Liver (tissue), 3 donors: ENCODE measurements at regions not wholly inside any gene's neighbourhood (a gene's known extent, or its start where the extent isn't known, plus 50 kb on each side); places are given as distances from the start of the nearest gene placed in this dataset.
"Not testable (repeated sequence)": the region's sequence is repeated elsewhere in the genome, so short reads cannot be mapped to it uniquely, and the experiment has no call there.

Experiments used
- CTCF ChIP-seq: fragments of 150-350 bp; IDR thresholded peaks from 2 replicates; pipeline ENCODE4 v1.5.1; 2017; ENCODE audit warnings: improper control_type of control experiment, low read depth, low read length; ENCODE audit not compliant: missing input control
- EGR1 ChIP-seq, 2 donors: IDR thresholded peaks; 2 replicates each; pipeline ENCODE4 v1.6.1; 2016 to 2018; ENCODE audit warnings: antibody characterized with exemption in 2 of 2, low read depth in 2 of 2
- NR2F2 ChIP-seq: IDR thresholded peaks from 2 replicates; pipeline ENCODE4 v1.6.1; 2016; ENCODE audit warnings: antibody characterized with exemption
- RAD21 ChIP-seq, 2 donors: IDR thresholded peaks; 2 replicates each; pipeline ENCODE4 v1.6.1; 2016; ENCODE audit warnings: antibody characterized with exemption in 2 of 2, mild to moderate bottlenecking in 2 of 2
- REST ChIP-seq: IDR thresholded peaks from 2 replicates; pipeline ENCODE4 v1.6.1; 2016; ENCODE audit warnings: antibody characterized with exemption, mild to moderate bottlenecking
- SP1 ChIP-seq: IDR thresholded peaks from 2 replicates; pipeline ENCODE4 v1.6.1; 2018; ENCODE audit warnings: antibody characterized with exemption, mild to moderate bottlenecking
- TAF1 ChIP-seq: conservative IDR thresholded peaks from 2 replicates; pipeline ENCODE4 v1.6.1; 2016; ENCODE audit warnings: antibody characterized with exemption, mild to moderate bottlenecking
- ZBTB33 ChIP-seq: IDR thresholded peaks from 2 replicates; pipeline ENCODE4 v1.6.1; 2016; ENCODE audit warnings: antibody characterized with exemption
- donor health status: healthy.
- donor health status: healthy.

- TF ChIP-seq CTCF (peak; percentile 33), RAD21 (IDR thresholded peaks at IDR 0.05) (peak in 1 of 2 donors; percentile 51)
- TF ChIP-seq REST; SP1; TAF1; ZBTB33; NR2F2; EGR1 (IDR thresholded peaks at IDR 0.05; ENCODE audit: low read depth in 2 of 2): not testable (repeated sequence)
Observed at GRCh38 chr22:23433127-23434005, 146.7 kb downstream of the IGLL1 start.
